Spleen (tissue), 11 donors: ENCODE measurements at regions not wholly inside any gene's neighbourhood (a gene's known extent, or its start where the extent isn't known, plus 50 kb on each side); places are given as distances from the start of the nearest gene placed in this dataset.

Experiments used
- DNase-seq: peaks from one replicate; pipeline ENCODE4 v3.0.0-alpha.2; 2020
- H3K27ac ChIP-seq, 8 donors: fragments of 200-600 bp; sonication (generic) in 7 of 8; 1 replicate in 4 of 8; 2 replicates in 4 of 8; pipeline versions ENCODE4 v1.5.0 to v1.8.0; 2016 to 2021; ENCODE audit warnings: inconsistent platforms in 4 of 8, mild to moderate bottlenecking in 4 of 8, moderate library complexity in 1 of 8
- H3K27me3 ChIP-seq, 7 donors: fragments of 200-600 bp; sonication (generic) in 6 of 7; replicated peaks in 1 of 7; 1 replicate in 4 of 7; 2 replicates in 3 of 7; pipeline versions ENCODE4 v1.5.0 to v1.8.0; 2016 to 2021; ENCODE audit warnings: inconsistent platforms in 3 of 7, mild to moderate bottlenecking in 1 of 7
- H3K36me3 ChIP-seq, 6 donors: fragments of 200-600 bp; sonication (generic) in 5 of 6; 1 replicate in 4 of 6; 2 replicates in 2 of 6; pipeline versions ENCODE4 v1.5.0 to v1.8.0; 2016 to 2021; ENCODE audit warnings: inconsistent platforms in 2 of 6
- H3K4me1 ChIP-seq, 6 donors: fragments of 200-600 bp; sonication (generic) in 5 of 6; 1 replicate in 3 of 6; 2 replicates in 3 of 6; pipeline versions ENCODE4 v1.5.0 to v1.8.0; 2016 to 2021; ENCODE audit warnings: inconsistent platforms in 3 of 6
- H3K4me3 ChIP-seq, 8 donors: fragments of 200-600 bp; sonication (generic) in 7 of 8; 1 replicate in 4 of 8; 2 replicates in 4 of 8; pipeline versions ENCODE4 v1.5.0 to v1.8.0; 2016 to 2021; ENCODE audit warnings: inconsistent platforms in 4 of 8, mild to moderate bottlenecking in 4 of 8, moderate library complexity in 2 of 8
- H3K9me3 ChIP-seq, 8 donors: fragments of 200-600 bp; sonication (generic) in 7 of 8; 1 replicate in 4 of 8; 2 replicates in 4 of 8; pipeline versions ENCODE4 v1.5.0 to v1.8.0; 2016 to 2021; ENCODE audit warnings: inconsistent platforms in 4 of 8
- POLR2A ChIP-seq, 3 donors: fragments of 450-650 bp; IDR thresholded peaks; one replicate each; pipeline ENCODE4 v1.5.1; 2017; ENCODE audit warnings: antibody characterized with exemption in 3 of 3, mild to moderate bottlenecking in 1 of 3
- POLR2AphosphoS5 ChIP-seq, 3 donors: sonication (generic); formaldehyde crosslinking; IDR thresholded peaks; one replicate each; pipeline ENCODE4 v1.5.1; 2017; ENCODE audit warnings: antibody characterized with exemption in 3 of 3
- WGBS, 5 donors: extraction: QIAGEN DNeasy Blood & Tissue Kit in 3 of 5; methylation state at CpG; one replicate each; pipeline versions ENCODE4 v1.1.5 to v1.1.7; 2013 to 2018; 5-methylcytosine and 5-hydroxymethylcytosine counted together
- intact Hi-C: fragments of 100-400 bp; cut with DNase I; formaldehyde crosslinking; loops from one replicate; pipeline ENCODE4 v1.15.0; 2023; ENCODE audit warnings: low total_unique reads
- TF ChIP-seq, protein P1 (sequence below), 11 experiments: fragments of 200-600 bp in 7 of 11; fragments of 450-650 bp in 4 of 11; sonication (generic) in 4 of 11; IDR thresholded peaks in 8 of 11; conservative IDR thresholded peaks in 3 of 11; 1 replicate in 7 of 11; 2 replicates in 4 of 11; pipeline versions ENCODE4 v1.4.0 to v1.8.0; 2016 to 2021; ENCODE audit warnings: antibody characterized with exemption in 11 of 11, inconsistent platforms in 4 of 11, mild to moderate bottlenecking in 1 of 11
- donor health status: healthy with polysubstance abuse.
- donor health status: DM: no; HTN: no; CAD: no; lungs with moderate emphysema.
- donor health status: DM: no; HTN: no; CAD: no.
- donor health status: Bipolar disorder and iron deficiency.
- donor health status: healthy.
- donor health status: DM: no; HTN: no; CAD: no.
- donor health status: DM: yes; HTN: yes; CAD: no.

GRCh38 chr11:134562196-134562595 is 150.2 kb upstream of the B3GAT1 start:
- no peak overlapping the region for H3K4me3 ChIP-seq
- no peaks in the 10 kb centered on the region for H3K9me3 ChIP-seq
- intact Hi-C loops, result no loop called here
- peaks cover 0 to 19% (median 0%) of the 10 kb centered on the region in 7 donors for H3K27me3 ChIP-seq
- H3K27ac ChIP-seq, result no peak overlapping the region
- H3K4me1 ChIP-seq, result peaks cover 0 to 5% (median 0%) of the 10 kb centered on the region in 6 donors
- H3K36me3 ChIP-seq, result no peaks in the 10 kb centered on the region
- DNase-seq, result no peak
- WGBS, 5 donors, result 56 to 81% (median 74%) methylated on average over 4 of the region's 4 CpGs
- TF ChIP-seq POLR2AphosphoS5 (IDR thresholded peaks at IDR 0.05), result no peak

DNA sequence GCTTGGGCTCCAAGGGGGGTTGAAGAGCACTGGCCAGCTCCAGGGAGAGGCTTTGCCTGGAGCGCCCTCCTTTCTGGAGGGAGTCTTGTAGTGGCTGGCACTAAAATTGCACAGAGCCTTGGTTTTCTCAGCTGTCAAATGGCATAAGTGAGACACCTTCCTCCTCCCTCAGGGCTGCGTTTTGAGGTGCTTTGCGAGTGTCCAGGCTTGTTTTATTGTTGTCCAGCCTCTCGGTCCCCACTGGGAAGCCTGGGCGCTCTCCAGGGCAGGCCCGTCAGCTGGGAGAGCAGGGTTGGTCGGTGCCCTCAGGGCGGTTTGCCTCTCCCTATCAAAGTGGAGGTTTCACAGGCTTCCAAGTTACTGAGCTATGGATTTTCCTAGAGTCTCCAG is 149.3 kb upstream of the B3GAT1 start:
- Histone ChIP-seq H3K27ac (no peak overlapping the region), H3K36me3 (no peaks in the 10 kb centered on the region), H3K4me3 (no peak overlapping the region), H3K9me3 (no peaks in the 10 kb centered on the region), H3K4me1 (peaks cover 0 to 5% (median 0%) of the 10 kb centered on the region in 6 donors), H3K27me3 (peaks cover 0 to 19% (median 0%) of the 10 kb centered on the region in 7 donors)
- peak; percentile 59 for DNase-seq
- WGBS, 5 donors, result 66 to 91% (median 84%) methylated on average over 7 to 8 of the region's 8 CpGs
- TF ChIP-seq POLR2AphosphoS5 (IDR thresholded peaks at IDR 0.05) (no peak), POLR2A (IDR thresholded peaks at IDR 0.05) (no peak)
- TF ChIP-seq, protein P1, sequence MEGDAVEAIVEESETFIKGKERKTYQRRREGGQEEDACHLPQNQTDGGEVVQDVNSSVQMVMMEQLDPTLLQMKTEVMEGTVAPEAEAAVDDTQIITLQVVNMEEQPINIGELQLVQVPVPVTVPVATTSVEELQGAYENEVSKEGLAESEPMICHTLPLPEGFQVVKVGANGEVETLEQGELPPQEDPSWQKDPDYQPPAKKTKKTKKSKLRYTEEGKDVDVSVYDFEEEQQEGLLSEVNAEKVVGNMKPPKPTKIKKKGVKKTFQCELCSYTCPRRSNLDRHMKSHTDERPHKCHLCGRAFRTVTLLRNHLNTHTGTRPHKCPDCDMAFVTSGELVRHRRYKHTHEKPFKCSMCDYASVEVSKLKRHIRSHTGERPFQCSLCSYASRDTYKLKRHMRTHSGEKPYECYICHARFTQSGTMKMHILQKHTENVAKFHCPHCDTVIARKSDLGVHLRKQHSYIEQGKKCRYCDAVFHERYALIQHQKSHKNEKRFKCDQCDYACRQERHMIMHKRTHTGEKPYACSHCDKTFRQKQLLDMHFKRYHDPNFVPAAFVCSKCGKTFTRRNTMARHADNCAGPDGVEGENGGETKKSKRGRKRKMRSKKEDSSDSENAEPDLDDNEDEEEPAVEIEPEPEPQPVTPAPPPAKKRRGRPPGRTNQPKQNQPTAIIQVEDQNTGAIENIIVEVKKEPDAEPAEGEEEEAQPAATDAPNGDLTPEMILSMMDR (IDR thresholded peaks at IDR 0.05 in 8 of 11, conservative IDR thresholded peaks at IDR 0.05 in 3 of 11), result no peak
- intact Hi-C loops, result no loop called here

- DNase-seq, result peak; percentile 55
- peaks cover 0 to 19% (median 0%) of the 10 kb centered on the region in 7 donors for H3K27me3 ChIP-seq
- no peaks in the 10 kb centered on the region for H3K36me3 ChIP-seq
- H3K27ac ChIP-seq, result no peak overlapping the region
- intact Hi-C loops, result no loop called here
- WGBS, 5 donors, result 65 to 74% (median 70%) methylated on average over 11 to 12 of the region's 12 CpGs
- peaks cover 0 to 5% (median 0%) of the 10 kb centered on the region in 6 donors for H3K4me1 ChIP-seq
- H3K4me3 ChIP-seq, result no peak overlapping the region
- TF ChIP-seq, protein P1 (IDR thresholded peaks at IDR 0.05 in 8 of 11, conservative IDR thresholded peaks at IDR 0.05 in 3 of 11), result no peak
- TF ChIP-seq POLR2A (IDR thresholded peaks at IDR 0.05) (no peak), POLR2AphosphoS5 (IDR thresholded peaks at IDR 0.05) (no peak)
- H3K9me3 ChIP-seq, result no peaks in the 10 kb centered on the region
Measured at GRCh38 chr11:134560566-134561330, 148.7 kb upstream of the B3GAT1 start.

GRCh38 chr11:134560066-134560465 is 148.0 kb upstream of the B3GAT1 start:
- DNase-seq, result peak; percentile 73
- no peak overlapping the region for H3K27ac ChIP-seq
- 50 to 63% (median 59%) methylated on average over 4 to 6 of the region's 6 CpGs for WGBS, 5 donors
- peaks cover 0 to 19% (median 0%) of the 10 kb centered on the region in 7 donors for H3K27me3 ChIP-seq
- peaks cover 0 to 5% (median 0%) of the 10 kb centered on the region in 6 donors for H3K4me1 ChIP-seq
- no peaks in the 10 kb centered on the region for H3K36me3 ChIP-seq
- no peak for TF ChIP-seq POLR2AphosphoS5 (IDR thresholded peaks at IDR 0.05)
- TF ChIP-seq POLR2A (IDR thresholded peaks at IDR 0.05), result no peak
- TF ChIP-seq, protein P1 (IDR thresholded peaks at IDR 0.05 in 8 of 11, conservative IDR thresholded peaks at IDR 0.05 in 3 of 11), result no peak
- intact Hi-C loops, result no loop called here
- no peaks in the 10 kb centered on the region for H3K9me3 ChIP-seq
- H3K4me3 ChIP-seq, result no peak overlapping the region
